Stimulated activated CD8-positive, alpha-beta memory T cell treated with anti-CD3 and anti-CD28 coated beads, Interleukin-15, amount 100 ng/mL, for 24 hours (primary cell): ENCODE measurements at regions not wholly inside any gene's neighbourhood (a gene's known extent, or its start where the extent isn't known, plus 50 kb on each side); places are given as distances from the start of the nearest gene placed in this dataset.
"Not testable (repeated sequence)": the region's sequence is repeated elsewhere in the genome, so short reads cannot be mapped to it uniquely, and the experiment has no call there.

ENCODE experiments used
- DNase-seq: peaks from one replicate; pipeline ENCODE4 v3.0.0-alpha.2; 2020; ENCODE audit warnings: low read depth

DNA sequence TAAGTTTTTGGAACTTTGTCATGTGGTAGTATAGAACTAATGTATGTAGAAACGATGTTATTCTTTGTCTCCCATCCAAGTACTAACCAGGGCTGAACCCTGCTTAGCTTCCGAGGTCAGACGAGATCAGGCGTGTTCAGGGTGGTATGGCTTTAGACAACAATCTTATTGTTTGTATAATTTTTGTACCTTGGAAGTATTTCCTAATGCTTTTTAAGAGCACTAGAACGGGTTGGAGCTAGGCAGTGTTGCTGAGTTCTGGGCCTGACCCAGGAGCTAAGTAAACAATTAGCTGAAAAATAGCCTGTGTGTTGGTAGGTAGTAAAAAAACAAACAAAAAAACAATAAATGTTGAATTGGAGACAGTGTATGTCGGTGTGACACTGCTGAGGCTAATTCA, 244.3 kb downstream of the EMP1 start:
- DNase-seq = no peak

DNA sequence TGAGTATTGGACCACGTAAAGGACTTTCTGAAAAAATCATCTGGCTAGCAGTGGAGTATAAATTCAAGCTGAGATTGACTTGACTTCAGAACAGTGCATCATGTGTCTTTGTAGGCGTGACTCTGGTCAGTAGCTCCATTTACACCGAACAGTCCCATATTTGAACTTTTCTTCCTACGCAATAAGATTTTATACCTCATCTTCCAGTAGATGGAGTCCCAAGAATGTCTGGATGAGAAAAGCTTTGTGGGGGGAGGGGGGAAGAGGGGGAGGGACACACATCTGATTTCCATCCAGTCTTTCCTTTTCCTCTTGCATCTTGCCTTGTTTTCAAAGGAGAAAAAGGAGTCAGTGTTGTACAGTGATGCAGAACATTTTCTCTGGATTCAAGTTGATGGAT, 241.0 kb downstream of the EMP1 start:
- no peak for DNase-seq

DNA sequence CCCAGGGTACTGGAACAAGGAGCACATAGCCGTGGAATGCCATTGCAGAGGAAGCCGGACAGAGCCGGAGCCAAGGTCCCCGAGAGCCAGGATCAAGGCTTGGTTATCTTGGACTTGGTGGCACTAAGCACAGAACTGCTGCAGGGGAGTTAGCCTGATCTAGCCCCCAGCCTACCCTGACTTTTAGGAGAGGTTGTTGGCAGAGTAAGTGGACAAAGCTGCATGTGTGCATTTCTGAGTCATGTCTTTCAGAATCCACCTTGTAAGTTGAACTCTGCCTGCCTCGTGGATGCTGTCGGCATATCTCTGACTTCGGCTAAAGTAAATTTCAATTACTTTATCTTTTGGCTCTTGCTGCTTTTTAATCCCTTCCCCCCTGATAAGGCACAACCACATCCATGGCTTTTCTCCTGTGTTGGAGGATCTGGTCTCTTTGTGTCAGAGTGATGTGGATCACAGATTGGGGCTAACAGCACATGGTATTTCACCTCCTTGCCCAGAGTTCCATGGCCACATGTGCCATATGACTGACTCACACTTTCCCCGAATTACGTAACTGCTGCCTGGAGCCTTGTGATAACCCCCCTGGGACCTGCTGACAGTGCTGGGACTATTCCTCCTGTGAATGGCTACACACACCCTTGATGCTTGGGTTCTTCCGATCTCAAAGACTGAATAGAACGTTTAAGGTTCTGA, 240.3 kb downstream of the EMP1 start:
- DNase-seq = no peak

DNA sequence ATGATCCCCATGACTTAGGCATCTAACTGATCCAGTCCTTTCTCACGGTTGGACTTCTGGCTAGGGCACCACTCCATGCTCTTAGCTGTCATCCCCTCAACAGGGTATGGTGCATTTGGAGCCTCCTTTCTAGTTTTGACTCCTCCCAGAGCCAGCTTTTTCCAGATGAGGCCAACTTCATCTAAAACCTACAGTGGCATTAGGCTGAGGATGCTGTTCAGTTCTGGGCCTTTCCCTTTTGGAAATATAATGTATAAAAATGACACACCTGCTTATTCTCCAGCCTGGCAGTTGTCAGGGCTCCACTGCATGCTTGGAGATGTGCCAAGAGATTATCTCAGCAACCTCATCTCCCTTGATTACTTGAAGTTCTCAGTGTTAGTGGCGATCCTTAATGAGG, 239.7 kb downstream of the EMP1 start:
- no peak for DNase-seq

DNA sequence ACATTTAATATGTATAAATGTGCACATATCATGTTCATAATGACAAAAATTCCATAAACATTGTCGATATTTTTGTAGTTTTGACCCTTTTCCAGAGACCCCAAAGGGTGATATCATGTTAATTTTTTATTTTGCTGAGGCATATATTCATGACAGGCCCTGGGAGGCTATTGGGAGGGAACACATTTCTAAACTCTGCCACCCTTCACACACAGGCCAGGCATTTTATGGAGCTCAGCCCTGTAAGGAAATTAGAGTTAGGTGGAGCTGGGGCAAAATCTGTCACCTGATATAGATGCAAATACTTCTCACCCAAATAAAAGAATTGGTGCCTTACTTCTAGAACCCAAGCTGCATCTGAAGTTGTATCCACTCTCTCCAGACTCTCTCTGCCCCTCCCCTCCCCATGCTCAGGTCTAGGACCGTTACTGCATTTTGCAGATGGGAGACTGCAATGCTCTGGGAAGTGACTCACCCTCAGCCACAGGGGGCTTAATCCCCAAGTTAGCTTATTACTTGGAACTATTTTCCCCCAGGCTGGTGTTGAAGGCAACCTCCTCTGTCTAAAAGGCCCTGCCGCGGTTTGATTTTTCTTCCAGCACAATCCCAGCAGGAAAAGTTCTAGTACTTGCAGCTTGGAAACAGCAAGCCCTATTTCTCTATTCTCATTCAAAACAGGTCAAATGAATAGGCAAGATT, 238.9 kb downstream of the EMP1 start:
- no peak for DNase-seq

DNA sequence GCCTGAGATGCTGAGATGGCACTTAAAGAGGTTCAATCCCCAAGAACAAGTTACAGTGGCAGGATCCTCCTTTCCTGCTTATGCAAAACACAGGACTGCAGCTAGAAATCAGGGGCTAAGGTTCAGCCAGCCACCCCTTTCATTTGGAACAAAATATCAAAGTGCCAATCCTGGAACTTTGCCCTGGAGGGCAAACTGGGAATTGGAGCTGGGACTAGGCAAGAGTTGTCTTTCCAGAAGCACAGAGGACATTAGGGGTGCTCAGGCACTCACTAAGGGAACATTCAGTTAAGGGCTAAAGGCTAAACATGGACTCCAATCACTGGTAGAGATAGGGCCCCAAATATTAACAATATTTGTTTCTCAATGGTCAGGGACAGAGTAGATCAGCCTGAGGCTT, 237.2 kb downstream of the EMP1 start:
- DNase-seq = no peak

DNA sequence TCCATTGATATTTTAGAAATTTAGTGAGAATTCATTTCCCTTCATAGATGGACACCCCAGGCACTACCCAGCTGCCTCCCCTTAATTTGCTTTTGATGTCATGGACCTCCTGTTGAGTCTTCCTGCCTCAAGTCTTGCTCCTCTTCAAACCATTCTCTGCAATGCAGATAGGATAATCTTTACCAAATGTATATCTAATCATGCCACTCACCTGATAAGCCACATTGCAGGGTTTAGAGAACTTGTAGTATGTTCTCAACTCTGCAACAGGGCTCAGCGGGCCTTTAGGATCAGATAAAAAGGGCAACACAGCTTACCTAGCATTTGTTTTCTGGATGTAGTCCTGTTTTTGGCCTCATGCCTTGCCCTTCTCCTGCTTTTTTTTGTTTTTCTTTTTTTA, 234.5 kb downstream of the EMP1 start:
- DNase-seq = no peak

DNA sequence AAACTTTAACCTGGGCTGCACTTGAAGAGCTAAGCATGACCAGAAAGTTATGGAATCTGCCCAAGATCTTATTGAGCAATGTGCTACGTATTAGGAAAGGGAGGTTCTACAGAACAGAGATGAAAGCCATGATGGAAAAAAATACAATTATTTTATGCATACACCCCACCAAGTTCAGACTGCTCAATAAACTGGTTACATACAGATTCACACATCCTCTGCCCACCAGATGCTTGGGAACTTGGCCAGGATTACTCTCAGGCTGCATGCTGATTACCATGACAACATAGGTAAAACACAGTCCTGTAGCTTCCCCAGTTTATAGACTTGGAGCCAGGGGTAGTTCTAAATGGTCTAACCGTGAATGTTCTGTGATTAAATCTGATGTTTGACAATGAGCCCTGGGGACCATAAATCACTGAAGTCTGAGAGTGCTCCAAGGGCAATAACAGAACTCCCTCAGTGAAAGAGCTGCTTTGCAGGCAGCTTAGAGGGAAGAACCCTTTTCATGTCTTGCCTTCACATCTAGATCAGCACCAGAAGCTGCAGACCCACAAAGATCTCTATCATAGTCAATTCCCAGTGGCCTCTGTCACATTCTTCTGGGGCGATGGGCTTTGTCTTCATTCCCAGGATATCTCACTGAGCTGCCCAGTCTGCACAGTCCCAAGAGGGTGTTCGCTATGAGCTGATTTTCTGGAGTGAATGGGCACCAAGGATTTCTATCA, 232.2 kb downstream of the EMP1 start:
- no peak for DNase-seq

DNA sequence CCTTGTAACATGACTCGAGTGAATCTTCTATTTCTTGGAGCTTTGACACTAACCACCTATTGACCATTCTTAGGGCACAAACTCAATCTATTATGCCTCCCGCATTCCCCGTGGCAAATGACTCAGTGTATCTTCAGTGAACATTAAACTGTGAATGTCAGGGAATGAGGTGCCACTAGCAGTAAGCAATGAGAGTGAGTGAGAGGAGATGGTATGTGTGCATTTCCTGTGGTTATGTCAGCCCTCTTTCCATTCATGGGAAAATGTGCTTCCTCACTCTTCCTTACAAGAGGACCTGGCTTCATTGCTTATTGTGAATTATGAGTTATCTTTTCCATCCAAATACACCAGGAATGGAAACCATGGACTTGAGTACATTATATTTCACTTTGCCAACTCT, 229.2 kb downstream of the EMP1 start:
- DNase-seq = no peak

DNA sequence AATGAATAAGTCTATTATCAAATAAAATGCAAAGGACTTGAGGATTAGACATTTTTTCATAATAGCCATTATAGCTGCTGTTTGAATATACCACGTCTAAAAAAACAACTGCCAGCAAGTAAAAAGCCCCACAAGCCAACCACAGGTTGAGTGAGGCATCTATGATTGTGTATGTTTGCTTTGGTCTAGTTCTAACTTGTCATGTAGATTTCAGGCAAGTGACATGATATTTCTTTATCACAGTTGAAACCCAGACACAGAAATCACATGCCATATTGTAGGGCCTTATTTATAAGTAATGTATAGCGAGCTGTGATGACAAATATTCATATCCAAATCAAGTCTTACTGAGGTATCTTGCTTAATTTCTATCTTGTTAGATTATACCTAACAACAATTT, 225.8 kb downstream of the EMP1 start:
- no peak for DNase-seq

DNA sequence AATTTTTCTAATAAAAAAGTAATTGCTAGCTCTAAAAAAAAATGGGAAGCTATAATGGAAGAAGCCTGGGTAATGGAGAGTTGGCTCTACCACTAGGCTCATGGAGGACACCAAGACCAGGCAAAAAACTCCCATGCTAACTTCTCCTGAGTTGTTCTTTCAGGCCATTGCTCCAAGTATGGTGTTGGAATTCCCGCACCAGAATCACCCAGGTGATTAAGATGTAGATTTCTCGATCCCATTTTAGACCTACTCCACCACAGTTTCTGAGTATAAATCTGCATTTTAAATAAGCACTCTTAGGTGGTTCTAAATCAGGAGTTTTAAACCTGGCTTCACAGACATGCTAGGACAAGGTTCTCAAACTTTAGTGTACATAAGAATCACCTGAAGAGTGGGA, 221.0 kb downstream of the EMP1 start:
- no peak for DNase-seq

DNA sequence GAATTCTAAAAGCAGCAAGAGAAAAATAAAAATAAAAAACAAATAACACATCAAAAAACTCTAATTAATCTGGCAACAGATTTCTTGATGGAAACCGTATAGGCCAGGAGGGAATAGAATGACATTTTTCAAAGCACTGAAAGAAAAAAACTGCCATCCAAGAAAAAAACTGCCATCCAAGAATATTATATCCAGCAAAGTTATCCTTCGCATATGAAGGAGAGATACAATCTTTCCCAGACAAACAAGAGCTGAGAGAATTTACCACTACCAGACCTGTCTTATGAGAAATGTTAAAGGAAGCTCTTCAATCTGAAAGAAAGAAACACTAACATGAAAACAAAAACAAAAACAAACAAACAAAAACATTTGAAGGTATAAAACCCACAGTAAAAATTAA, 214.8 kb downstream of the EMP1 start:
- no peak for DNase-seq

DNA sequence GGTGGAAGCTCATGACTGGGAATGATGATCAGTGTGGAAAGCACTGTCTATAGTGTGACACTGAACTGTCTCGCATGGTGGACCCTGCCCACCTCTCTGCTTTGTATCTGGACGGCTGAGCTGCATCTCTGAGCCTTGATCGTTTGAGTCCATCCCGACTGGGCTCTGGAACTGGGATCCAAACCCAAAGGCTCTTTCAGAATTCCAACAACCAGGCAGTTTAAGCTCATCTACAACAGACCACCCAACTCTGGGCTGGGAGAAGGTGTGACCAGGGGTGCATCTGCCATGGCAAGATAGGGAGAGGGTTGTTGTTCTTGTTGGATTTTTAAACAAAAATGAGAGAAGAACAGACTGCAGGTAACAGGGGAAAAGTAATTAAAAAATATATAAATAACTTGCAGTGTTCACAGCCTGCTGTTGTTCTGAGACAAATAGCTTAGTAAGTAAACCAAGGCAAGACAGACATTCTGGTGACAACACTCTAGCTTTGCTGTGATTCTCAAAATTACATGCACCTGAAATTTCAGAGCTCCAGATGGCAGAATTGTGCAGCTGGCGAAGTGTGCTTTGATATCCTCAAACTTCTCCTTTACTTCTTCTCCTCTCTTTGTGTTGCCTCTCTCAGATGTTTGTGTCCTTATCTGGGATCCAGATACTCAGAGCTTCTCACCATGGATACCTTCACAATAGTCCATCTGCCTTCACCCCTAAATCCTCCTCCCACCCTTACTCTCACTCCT, 209.6 kb downstream of the EMP1 start:
- no peak for DNase-seq

DNA sequence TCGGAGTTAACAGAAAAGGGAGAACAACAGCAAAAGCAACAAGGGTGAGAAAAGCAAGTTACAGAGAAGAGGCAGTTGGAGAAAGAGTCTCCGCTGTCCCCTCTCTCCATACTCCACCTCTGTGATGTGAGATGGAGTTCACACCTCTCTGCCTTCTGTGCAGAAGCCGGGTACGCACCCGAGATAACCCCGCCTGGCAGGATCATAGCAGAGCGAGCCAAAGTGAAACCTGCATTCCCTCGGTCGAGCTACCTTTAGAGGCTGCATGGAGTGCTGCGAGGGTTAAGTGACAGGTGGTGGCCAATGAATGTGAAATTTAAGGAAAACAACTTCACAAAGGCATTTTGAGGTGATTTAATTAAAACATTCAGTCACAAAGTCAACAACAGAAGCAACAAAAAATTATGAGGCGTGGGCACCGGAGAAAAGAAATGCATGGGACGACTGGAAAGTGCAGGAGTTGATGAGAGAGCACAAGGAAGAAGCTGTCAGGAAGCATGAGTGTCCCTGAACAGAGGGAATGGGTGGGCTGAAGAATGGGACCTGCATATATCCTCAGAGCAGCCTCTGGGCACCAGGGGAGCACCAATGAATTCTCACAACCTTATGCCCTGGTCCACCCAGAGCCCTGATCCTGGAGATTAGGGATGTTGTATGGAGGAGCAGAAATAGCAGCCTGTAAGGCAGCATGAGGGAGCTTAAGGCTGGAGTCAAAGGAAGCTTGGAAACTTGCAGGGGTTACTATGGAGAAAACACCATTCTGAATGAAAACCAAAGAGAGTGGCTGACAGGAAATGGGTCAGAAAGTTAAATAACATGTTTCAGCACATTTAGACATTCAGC, 208.3 kb downstream of the EMP1 start:
- DNase-seq = no peak

DNA sequence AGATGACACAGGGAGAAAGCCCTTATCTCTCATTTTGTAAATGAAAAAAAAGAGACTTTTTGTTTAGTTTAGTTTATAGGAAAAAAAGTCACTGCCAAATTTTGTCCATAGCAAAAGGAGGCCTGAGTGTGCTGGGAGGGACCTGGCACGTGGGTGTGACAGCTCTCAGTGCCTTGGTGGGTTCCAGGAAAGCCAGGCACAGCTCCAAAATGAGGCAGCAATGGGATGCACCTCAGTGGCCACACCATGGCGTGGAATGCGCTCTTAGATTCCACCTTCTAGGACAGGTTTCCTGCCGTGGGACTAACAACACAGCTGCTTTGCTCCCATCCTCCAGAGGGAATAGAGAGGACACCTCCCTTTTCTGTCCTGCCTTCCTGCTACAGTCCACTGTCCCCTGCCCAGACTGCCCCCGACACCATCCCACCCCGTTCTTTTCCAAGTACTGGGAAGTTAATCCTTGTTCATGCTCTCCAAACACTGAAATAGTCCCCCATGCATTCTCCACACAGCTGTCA, 207.6 kb downstream of the EMP1 start:
- DNase-seq = no peak

DNA sequence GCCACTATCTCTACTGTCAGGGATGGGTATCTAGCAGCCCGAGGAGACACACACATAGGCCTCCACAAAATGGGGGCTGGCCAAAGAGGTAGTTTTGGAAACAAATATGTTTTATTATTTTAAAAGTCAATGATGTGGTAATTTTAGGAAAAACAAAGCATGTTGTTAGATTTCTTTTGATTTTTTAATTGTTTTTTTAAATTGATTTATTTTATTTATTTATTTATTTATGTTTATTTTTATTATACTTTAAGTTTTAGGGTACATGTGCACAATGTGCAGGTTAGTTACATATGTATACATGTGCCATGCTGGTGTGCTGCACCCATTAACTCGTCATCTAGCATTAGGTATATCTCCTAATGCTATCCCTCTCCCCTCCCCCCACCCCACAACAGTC, 194.8 kb downstream of the EMP1 start:
- DNase-seq = not testable (repeated sequence)

DNA sequence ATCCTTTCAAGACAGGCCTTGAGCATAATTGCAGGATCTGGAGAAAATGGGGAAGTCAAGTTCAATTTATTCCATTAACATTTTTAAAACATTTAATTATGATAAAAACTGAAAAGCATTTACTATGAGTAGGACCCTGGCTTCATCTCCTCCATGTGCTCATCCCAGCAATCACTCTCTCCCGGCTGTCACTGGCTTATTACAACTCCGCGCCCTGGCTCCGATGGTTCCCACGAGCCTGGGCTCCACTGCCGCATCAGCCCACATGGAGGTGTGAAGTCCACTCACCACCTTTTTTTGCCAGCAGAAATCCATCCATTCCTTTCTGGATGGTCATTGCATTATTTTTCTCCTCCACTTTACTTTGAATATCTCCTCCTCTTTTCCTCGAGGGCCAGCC, 194.4 kb downstream of the EMP1 start:
- no peak for DNase-seq

DNA sequence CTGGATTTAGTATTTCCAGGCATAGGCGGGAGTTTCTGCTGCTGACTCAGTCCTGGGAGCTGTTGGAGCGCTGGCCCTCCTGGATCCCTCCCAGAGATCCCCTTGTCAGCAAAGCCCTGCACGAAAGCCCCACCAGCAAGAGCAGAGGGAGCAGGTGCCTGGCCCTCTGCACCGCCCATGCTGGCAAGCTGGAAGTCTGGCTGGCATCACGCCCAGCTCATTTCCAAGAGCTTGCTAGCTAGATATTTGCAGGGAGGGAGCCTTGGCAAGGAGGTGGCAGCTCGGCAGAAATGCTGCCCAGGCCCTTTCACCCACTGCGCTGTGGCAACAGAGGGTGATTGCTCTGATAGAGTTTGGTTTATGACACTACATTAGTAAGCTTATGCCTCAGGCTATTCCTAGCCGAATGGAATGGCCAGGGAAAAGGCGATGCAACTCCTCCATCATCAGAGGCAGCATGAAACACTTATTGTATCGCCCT, 193.9 kb downstream of the EMP1 start:
- DNase-seq = no peak

DNA sequence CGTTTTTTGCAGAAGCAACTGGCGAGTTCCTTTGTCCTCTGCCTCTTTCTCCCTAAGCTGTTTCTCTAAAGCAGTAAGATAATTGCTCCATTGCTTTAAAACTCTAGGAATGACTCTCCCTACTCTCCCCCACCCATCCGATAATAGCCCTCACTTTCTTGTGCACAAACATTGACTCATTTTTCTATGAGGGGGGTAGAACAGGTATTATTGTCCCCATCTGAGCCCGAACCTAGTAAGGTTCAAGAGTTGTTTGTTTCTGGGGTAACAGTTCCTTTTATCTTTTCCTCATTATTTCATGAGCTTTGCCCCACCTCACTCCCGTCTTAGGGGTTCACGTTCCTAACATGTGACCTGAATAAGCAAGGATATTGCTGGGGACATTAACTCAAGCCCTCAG, 190.6 kb downstream of the EMP1 start:
- DNase-seq = no peak

DNA sequence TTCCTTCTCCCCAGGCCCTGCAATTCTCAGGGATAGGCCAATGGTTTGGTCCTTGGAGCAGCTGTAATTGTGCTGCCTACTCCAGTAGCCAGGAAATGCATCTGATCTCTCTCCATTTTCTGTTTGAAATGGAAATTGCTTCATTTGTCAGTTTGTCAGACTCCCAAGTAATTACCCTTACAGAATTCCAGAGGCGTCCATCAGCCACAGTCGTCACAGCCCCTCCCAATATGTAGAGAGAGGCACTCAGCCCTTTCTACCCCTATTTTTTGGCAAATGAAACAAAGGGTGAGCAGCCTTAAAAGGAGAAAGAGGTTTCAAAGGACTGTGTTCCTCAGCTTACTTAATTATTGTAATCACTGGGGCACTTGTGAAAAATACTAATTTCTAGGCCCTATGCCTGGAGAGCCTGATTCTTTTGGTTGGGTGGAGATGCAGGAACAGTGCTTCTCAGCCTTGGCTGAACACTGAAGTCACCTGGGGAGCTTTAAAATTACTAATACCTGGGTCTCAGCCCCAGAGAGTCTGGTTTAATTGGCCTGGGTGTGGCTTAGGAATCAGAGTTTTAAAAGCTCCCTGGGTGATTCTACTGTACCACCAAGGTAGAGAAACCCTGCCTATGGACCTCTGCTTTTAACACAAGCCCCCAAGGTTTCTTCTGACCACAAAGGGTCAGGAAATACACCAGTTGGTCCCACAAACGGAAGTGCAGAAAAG, 190.0 kb downstream of the EMP1 start:
- DNase-seq = no peak

DNA sequence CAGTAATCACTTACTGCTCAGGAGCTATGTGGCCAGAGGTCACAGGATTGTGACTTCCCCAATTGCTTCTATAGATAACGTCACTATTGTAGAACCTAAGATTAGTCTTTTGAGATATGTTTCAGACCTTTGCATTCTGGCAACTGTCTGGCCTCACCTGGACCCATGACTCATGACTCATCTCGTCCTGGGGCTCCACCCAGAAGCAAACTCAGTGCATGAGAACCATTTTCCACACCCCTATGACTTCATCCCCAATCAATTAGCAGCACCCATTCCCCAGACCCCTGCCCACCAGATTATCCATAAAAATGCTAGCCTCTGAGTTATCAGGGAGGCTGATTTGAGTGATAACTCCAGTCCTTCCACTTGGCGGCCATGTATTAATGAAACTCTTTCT, 186.9 kb downstream of the EMP1 start:
- DNase-seq = no peak
